ENCODE measurements at regions not wholly inside any gene's neighbourhood (a gene's known extent, or its start where the extent isn't known, plus 50 kb on each side); places are given as distances from the start of the nearest gene placed in this dataset.

GRCh38 chrX:149296092-149296491 lies 209.0 kb downstream of the IDS start:
- TF ChIP-seq CTCF (IDR thresholded peaks at IDR 0.05; ENCODE audit: low read depth, low read length, poor library complexity, severe bottlenecking), result no peak
- TF ChIP-seq EZH2phosphoT487 (IDR thresholded peaks at IDR 0.05; ENCODE audit: borderline replicate concordance, low read length), result no peak
- Histone ChIP-seq H4K20me1 (ENCODE audit: control insufficient read depth, insufficient read depth, low read depth, low read length) (no peaks in the 10 kb centered on the region), H3K27ac (ENCODE audit: low read depth, low read length) (no peak overlapping the region), H3K9me3 (ENCODE audit: control insufficient read depth, insufficient read depth, low read length) (no peaks in the 10 kb centered on the region), H3K4me2 (ENCODE audit: low read length) (no peak overlapping the region), H3K79me2 (ENCODE audit: control insufficient read depth, low read length) (no peaks in the 10 kb centered on the region), H3K9me2 (replicated peaks; ENCODE audit: control insufficient read depth, low read length) (no peaks in the 10 kb centered on the region), H3K36me3 (ENCODE audit: control insufficient read depth, low read length) (no peaks in the 10 kb centered on the region), H3K4me3 (ENCODE audit: low read length) (no peak overlapping the region), H3F3A (ENCODE audit: control insufficient read depth, insufficient read depth) (no peaks in the 10 kb centered on the region), H3K4me1 (ENCODE audit: control insufficient read depth, low read length) (no peaks in the 10 kb centered on the region), H3K27me3 (ENCODE audit: control insufficient read depth, low read length) (no peaks in the 10 kb centered on the region)

- Histone ChIP-seq H3K4me2 (ENCODE audit: low read length) (no peak overlapping the region), H4K20me1 (ENCODE audit: control insufficient read depth, insufficient read depth, low read depth, low read length) (no peaks in the 10 kb centered on the region), H3K27ac (ENCODE audit: low read depth, low read length) (no peak overlapping the region), H3K27me3 (ENCODE audit: control insufficient read depth, low read length) (no peaks in the 10 kb centered on the region), H3F3A (ENCODE audit: control insufficient read depth, insufficient read depth) (no peaks in the 10 kb centered on the region), H3K36me3 (ENCODE audit: control insufficient read depth, low read length) (no peaks in the 10 kb centered on the region), H3K4me3 (ENCODE audit: low read length) (no peak overlapping the region), H3K79me2 (ENCODE audit: control insufficient read depth, low read length) (no peaks in the 10 kb centered on the region), H3K9me3 (ENCODE audit: control insufficient read depth, insufficient read depth, low read length) (no peaks in the 10 kb centered on the region), H3K4me1 (ENCODE audit: control insufficient read depth, low read length) (peaks cover 4% of the 10 kb centered on the region; the same call in 1 of the 2 replicates), H3K9me2 (replicated peaks; ENCODE audit: control insufficient read depth, low read length) (no peaks in the 10 kb centered on the region)
- peak; percentile 57 for TF ChIP-seq CTCF (IDR thresholded peaks at IDR 0.05; ENCODE audit: low read depth, low read length, poor library complexity, severe bottlenecking)
- TF ChIP-seq EZH2phosphoT487 (IDR thresholded peaks at IDR 0.05; ENCODE audit: borderline replicate concordance, low read length), result no peak
These were observed 218.2 kb downstream of the IDS start for GRCh38 chrX:149286940-149287349.

GRCh38 chrX:149284616-149285015 lies 220.5 kb downstream of the IDS start:
- Histone ChIP-seq H3K36me3 (ENCODE audit: control insufficient read depth, low read length) (no peaks in the 10 kb centered on the region), H3K27ac (ENCODE audit: low read depth, low read length) (no peak overlapping the region), H3K27me3 (ENCODE audit: control insufficient read depth, low read length) (no peaks in the 10 kb centered on the region), H3K4me1 (ENCODE audit: control insufficient read depth, low read length) (peaks cover 4% of the 10 kb centered on the region; the same call in 1 of the 2 replicates), H3K9me2 (replicated peaks; ENCODE audit: control insufficient read depth, low read length) (no peaks in the 10 kb centered on the region), H3K79me2 (ENCODE audit: control insufficient read depth, low read length) (no peaks in the 10 kb centered on the region), H3K4me2 (ENCODE audit: low read length) (no peak overlapping the region), H3F3A (ENCODE audit: control insufficient read depth, insufficient read depth) (no peaks in the 10 kb centered on the region), H4K20me1 (ENCODE audit: control insufficient read depth, insufficient read depth, low read depth, low read length) (no peaks in the 10 kb centered on the region), H3K9me3 (ENCODE audit: control insufficient read depth, insufficient read depth, low read length) (no peaks in the 10 kb centered on the region), H3K4me3 (ENCODE audit: low read length) (no peak overlapping the region)
- no peak for TF ChIP-seq EZH2phosphoT487 (IDR thresholded peaks at IDR 0.05; ENCODE audit: borderline replicate concordance, low read length)
- no peak for TF ChIP-seq CTCF (IDR thresholded peaks at IDR 0.05; ENCODE audit: low read depth, low read length, poor library complexity, severe bottlenecking)

Measured in DOHH2 (cell line).